A673 (cell line): ENCODE measurements at regions not wholly inside any gene's neighbourhood (a gene's known extent, or its start where the extent isn't known, plus 50 kb on each side); places are given as distances from the start of the nearest gene placed in this dataset.

Experiments
- CTCF ChIP-seq: fragments of 300-800, 200-600 bp; sonication (generic); conservative IDR thresholded peaks from 2 replicates; pipeline ENCODE4 v1.5.1; 2017; ENCODE audit warnings: low read depth, mild to moderate bottlenecking, antibody characterized with exemption, low read length, moderate library complexity, mixed read lengths
- EZH2 ChIP-seq: fragments of 200-600 bp; sonication (generic); IDR thresholded peaks from 2 replicates; pipeline ENCODE4 v1.6.1; 2017; ENCODE audit warnings: borderline replicate concordance, low read depth, mild to moderate bottlenecking, mixed read lengths, antibody characterized with exemption, low read length; ENCODE audit not compliant: poor library complexity, severe bottlenecking

- TF ChIP-seq EZH2 (no peak), CTCF (no peak)
Observed at GRCh38 chr14:80100681-80101080, 110.6 kb downstream of the DIO2 start.
